Ishikawa (cell line): ENCODE measurements at regions not wholly inside any gene's neighbourhood (a gene's known extent, or its start where the extent isn't known, plus 50 kb on each side); places are given as distances from the start of the nearest gene placed in this dataset.

Experiments
- EGR1 ChIP-seq: IDR thresholded peaks from 2 replicates; pipeline ENCODE4 v1.6.1; 2012
- EP300 ChIP-seq: IDR thresholded peaks from 2 replicates; pipeline ENCODE4 v1.6.1; 2012; ENCODE audit warnings: borderline replicate concordance
- MAX ChIP-seq: IDR thresholded peaks from 2 replicates; pipeline ENCODE4 v1.6.1; 2012
- RAD21 ChIP-seq: IDR thresholded peaks from 2 replicates; pipeline ENCODE4 v1.6.1; 2012; ENCODE audit warnings: low read depth
- REST ChIP-seq: IDR thresholded peaks from 2 replicates; pipeline ENCODE4 v1.6.1; 2012; ENCODE audit warnings: low read depth, mild to moderate bottlenecking
- TCF12 ChIP-seq: IDR thresholded peaks from 2 replicates; pipeline ENCODE4 v1.6.1; 2012; ENCODE audit warnings: low read depth
- USF1 ChIP-seq: IDR thresholded peaks from 2 replicates; pipeline ENCODE4 v1.6.1; 2012

- TF ChIP-seq USF1 (no peak), TCF12 (no peak), EP300 (no peak), RAD21 (no peak), EGR1 (no peak), REST (no peak), MAX (no peak)
Observed at GRCh38 chr14:42322531-42323284, 716.0 kb downstream of the LRFN5 start.
